ENCODE measurements at regions not wholly inside any gene's neighbourhood (a gene's known extent, or its start where the extent isn't known, plus 50 kb on each side); places are given as distances from the start of the nearest gene placed in this dataset.

GRCh38 chr6:25041485-25042035, 105.8 kb upstream of the RIPOR2 start:
- no peak for DNase-seq

DNA sequence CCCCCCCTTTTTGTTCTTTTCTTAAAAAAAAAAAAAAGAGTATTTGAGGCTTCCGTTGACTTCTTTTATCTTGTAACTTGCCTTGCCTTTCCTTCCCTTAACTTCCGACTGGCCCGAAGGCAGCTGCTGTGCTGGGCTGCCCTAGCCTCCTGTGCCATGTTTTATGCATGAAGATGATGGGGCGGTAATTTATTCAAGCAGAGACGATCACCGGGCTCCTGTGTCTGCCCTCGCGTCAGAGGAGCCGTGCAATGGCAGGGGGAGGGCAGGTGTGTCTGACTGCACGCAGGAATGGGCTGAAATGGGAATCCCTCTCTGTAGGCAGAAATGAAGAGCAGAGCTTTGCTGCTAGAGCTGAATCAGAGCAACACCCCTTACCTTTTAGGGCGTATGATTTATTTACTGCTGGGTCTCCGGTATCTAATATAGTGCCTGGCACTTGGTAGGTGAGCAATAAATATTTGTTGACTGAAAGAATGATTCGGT, 106.3 kb upstream of the RIPOR2 start:
- DNase-seq: peak; percentile 53

DNA sequence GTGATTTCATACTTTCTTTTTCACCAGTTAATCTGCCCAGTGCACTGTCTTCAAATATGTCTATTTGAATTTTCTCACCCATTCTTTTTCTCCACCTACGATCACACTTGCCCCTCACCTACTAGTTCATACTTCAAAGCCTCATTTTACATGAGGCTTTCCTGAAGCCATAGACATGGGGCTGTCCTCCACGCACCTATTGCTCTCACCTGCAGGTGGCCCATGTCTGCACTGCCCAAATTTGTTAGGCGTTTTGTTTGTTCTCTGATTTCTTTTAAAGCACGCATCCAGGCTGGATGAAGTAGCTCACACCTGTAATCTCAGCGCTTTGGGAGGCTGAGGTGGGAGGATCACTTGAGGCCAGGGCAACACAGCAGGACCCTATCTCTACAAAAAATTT, 106.8 kb upstream of the RIPOR2 start:
- DNase-seq: no peak

GRCh38 chr6:25042984-25043725, 107.4 kb upstream of the RIPOR2 start:
- DNase-seq: no peak

DNA sequence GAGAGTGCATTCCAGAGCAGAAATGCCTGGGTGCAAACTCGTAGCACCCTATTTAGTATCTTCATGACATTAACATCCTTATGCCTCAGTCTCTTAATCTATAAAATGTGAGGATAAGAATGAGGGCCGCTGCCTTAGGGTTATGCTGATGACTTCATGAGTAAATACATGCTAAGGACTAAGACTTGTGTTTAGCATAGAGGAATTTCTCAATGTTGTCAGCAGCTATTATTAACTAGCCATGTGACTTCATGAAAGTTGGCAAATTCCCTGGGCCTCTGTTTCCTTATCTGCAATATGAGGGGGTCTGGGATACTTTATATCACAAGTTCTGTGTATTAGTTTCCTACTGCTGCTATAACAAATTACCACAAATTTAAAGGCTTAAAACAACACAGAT, 108.1 kb upstream of the RIPOR2 start:
- no peak for DNase-seq

DNA sequence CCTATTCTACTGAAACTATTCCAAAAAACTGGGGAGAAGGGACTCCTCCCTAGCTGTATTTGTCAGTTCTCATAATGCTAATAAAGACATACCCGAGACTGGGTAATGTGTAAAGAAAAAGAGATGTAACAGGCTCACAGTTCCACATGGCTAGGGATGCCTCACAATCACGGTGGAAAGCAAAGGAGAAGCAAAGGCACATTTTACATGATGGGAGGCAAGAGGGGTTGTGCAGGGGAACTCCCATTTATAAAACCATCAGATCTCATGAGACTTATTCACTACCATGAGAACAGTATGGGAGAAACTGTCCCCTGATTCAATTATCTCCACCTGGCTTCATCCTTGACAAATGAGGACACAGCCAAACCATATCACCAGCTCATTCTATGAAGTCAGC, 111.2 kb upstream of the RIPOR2 start:
- no peak for DNase-seq

- DNase-seq: no peak
These were observed 114.6 kb upstream of the RIPOR2 start for GRCh38 chr6:25050356-25050755.

DNA sequence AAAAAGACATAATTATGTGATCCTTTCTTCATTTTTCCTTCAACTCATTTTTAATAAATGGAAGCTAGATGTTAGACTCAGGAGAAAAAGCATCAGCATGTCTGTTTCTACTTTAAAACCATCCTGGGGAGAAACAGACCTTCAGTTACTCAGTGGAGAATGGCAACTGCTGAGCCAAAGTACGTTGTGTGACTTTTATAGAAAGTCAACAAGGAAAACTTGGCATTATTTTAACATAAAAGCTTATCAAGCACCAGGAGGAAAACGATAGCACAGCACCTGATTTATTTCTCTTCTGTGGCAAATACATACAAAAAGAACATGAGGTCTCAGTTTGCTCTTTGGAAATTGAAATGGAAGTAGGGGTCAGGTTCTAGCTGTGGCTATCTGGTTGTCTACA, 115.3 kb upstream of the RIPOR2 start:
- no peak for DNase-seq

DNA sequence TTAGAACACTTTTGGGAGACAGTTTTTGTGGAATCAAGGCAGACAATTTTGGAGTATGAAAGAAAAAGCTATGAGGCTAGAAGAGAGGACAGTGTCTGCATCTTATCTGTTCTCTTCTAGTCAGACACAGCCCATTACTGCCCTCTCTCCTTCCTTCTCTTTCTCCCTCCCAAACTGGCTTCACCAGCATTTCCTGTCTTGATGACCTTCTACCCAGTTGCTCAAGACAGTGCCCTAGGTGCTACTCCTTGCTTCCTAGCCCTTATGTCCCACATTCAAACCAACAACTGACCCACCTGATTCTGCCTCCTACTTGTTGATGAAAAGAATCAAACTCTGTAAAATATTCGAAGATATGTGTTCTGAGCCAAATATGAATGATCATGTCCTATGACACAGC, 116.4 kb upstream of the RIPOR2 start:
- no peak for DNase-seq

- DNase-seq: no peak
These were observed 118.2 kb upstream of the RIPOR2 start for GRCh38 chr6:25053875-25054371.

GRCh38 chr6:25054469-25054868, 118.7 kb upstream of the RIPOR2 start:
- DNase-seq: no peak

DNA sequence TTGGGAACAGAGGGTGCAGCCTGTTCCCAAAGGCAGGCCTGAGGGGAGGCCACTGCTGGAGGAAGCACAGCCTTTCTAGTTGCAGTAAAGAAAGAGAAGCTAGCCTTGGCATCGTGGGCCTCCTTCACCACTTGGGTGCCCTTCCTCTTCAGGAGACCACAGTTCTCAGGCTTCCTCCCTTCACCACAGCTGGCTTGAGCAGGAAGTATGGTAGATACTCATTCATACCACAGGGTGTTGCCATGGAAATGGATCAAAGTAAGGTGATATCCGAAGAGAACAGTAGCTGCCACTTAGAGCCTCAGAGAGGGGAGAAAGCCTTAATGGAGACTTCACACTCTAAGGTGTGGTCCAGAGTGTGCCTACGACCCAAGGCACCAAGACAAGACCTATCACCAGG, 120.4 kb upstream of the RIPOR2 start:
- DNase-seq: no peak

- no peak for DNase-seq
These were observed 121.5 kb upstream of the RIPOR2 start for GRCh38 chr6:25057111-25057905.

- no peak for DNase-seq
These were observed 122.7 kb upstream of the RIPOR2 start for GRCh38 chr6:25058441-25058840.

GRCh38 chr6:25058941-25059340, 123.2 kb upstream of the RIPOR2 start:
- DNase-seq: no peak

- DNase-seq: no peak
These were observed 124.8 kb upstream of the RIPOR2 start for GRCh38 chr6:25060522-25060921.

DNA sequence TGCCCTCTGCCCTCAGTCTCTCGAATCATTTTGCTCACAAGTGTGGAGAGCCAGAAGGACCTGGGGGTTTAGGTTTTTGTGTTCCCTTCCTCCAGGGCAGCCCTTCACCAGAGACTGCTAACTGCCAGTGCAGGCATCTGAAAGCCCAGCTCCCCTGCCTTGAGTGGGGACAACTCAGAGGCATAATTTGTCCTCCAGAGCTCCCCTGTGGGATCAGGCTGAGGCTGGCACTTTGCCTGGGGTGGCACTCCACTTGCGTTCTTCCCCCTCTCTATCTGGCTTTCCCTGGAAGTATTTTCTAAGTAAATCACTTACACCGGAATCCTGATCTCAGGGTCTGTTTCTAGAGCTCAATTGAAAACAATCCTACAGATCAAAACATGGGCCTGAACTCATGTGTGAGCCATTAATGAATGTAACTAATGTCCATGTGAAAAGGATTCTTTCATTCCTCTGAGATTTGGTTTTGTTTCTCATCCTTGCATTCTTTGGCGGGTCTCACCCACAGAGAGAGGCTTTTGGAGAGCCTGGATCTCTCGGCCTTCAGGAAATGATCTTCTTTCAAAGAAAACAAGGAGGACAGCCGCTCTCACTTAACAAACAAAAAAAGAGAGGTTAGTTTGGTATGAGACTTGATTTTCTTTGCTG, 125.7 kb upstream of the RIPOR2 start:
- DNase-seq: peak; percentile 54

DNA sequence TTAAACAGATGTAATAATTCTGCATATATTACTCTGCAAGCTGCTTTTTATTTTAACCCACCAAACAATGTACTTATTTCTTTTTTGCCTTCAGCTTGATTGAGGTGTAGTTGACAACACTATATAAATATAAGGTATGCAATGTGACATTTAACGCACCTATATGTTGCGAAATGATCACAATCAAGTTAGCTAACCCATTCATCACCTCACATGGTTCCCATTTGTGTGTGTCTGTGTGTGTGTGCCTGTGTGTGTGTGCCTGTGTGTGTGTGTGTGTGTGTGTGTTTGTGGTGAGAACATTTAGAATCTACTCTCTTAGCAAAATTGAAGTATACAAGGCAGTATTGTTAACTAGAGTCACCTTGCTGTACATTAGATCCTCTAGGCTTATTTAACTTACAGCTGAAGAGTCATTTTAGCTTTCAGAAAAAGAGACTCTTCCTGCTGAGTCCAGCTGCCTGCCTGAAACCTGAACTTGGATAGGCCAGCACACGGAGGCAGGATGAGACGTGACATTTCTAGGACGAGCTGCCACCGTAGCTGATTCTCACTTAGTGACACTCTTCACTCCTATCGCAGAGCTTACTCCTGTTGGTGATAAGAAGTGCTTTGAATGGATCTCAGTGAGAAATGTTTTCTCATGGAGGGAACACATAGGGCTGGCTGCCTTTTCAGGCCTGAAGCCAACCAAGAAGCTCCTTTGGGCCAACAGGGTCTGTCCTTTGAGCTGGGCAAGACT, 126.5 kb upstream of the RIPOR2 start:
- DNase-seq: peak; percentile 22

- DNase-seq: no peak
These were observed 128.2 kb upstream of the RIPOR2 start for GRCh38 chr6:25064006-25064405.

GRCh38 chr6:25065666-25066065, 129.9 kb upstream of the RIPOR2 start:
- no peak for DNase-seq

DNA sequence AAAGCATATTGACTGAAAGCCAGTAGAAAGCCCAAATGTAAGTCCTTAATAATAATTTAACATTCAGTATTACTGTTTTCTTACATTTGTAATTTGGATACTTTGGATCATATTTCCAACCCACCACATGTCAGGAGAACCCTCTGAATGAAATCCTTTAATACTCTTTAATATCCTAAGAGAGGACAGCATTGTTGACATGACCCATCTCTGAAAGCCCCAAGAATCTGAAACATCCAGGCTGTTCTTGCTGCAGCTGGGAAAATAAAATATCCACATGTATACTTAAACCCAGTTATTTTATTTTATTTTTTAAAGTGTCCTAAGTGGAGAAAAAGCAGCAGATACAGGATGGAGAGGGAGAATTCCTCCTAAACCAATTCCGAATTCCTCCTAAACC, 130.8 kb upstream of the RIPOR2 start:
- peak; percentile 33 for DNase-seq

- DNase-seq: no peak
These were observed 133.1 kb upstream of the RIPOR2 start for GRCh38 chr6:25068866-25069265.

Data from eye (tissue), 1 donor.